WI38 (cell line): ENCODE measurements at regions not wholly inside any gene's neighbourhood (a gene's known extent, or its start where the extent isn't known, plus 50 kb on each side); places are given as distances from the start of the nearest gene placed in this dataset.

ENCODE experiments used
- H3K4me3 ChIP-seq: 2 replicates; pipeline ENCODE4 v1.5.1; 2011; ENCODE audit warnings: low read depth, mild to moderate bottlenecking, control low read depth, low read length
- TF ChIP-seq, protein P1 (sequence below): IDR thresholded peaks from 2 replicates; pipeline ENCODE4 v1.5.1; 2012; ENCODE audit warnings: low read depth, mild to moderate bottlenecking, control low read depth, low read length

DNA sequence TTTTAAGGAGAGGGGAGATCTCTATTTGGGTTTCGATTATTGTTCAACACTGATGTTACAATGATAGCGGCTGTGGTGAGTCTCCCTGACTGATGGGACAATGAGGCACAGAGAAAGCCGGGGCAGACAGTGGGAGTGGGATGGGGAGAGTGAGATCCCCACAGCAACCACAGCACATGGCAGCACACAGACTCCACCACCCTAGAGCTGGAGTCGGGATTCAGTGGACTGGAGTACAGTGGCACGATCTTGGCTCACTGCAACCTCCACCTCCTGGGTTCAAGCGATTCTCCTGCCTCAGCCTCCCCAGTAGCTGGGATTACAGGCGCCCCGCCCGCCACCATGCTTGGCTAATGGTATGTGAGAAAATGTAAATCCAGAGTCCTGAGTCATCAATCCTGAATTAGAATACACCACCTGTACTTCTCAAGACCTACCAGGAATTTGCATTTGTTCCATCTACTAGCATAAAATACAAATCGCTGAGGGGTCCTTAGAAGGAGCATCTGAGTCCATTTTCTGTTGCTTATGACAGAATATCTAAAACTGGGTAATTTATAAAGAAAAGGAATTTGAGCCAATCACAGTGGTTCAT is 125.8 kb downstream of the TOMM20 start:
- no peak overlapping the region for H3K4me3 ChIP-seq
- TF ChIP-seq, protein P1, sequence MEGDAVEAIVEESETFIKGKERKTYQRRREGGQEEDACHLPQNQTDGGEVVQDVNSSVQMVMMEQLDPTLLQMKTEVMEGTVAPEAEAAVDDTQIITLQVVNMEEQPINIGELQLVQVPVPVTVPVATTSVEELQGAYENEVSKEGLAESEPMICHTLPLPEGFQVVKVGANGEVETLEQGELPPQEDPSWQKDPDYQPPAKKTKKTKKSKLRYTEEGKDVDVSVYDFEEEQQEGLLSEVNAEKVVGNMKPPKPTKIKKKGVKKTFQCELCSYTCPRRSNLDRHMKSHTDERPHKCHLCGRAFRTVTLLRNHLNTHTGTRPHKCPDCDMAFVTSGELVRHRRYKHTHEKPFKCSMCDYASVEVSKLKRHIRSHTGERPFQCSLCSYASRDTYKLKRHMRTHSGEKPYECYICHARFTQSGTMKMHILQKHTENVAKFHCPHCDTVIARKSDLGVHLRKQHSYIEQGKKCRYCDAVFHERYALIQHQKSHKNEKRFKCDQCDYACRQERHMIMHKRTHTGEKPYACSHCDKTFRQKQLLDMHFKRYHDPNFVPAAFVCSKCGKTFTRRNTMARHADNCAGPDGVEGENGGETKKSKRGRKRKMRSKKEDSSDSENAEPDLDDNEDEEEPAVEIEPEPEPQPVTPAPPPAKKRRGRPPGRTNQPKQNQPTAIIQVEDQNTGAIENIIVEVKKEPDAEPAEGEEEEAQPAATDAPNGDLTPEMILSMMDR = no peak

DNA sequence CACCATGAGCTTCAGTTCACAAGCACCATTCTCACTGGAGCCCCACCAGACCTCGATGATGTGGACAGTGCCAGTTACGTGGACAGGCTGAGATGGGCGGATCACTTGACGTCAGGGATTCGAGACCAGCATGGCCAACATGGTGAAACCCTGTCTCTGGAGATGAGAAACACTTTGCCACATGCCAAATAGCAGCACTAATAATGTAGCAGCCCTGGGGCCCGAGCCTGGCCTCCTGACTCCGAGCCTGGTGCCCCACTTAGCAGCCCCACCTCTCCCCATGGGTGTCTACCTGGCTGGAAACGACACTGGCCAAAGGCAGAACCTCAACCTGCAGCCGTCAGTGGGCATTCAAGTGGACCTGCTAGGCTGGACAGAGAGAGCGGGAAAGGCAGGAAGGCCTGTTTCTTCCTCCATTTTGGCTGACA is 129.1 kb downstream of the TOMM20 start:
- TF ChIP-seq, protein P1 = no peak
- no peak overlapping the region for H3K4me3 ChIP-seq

DNA sequence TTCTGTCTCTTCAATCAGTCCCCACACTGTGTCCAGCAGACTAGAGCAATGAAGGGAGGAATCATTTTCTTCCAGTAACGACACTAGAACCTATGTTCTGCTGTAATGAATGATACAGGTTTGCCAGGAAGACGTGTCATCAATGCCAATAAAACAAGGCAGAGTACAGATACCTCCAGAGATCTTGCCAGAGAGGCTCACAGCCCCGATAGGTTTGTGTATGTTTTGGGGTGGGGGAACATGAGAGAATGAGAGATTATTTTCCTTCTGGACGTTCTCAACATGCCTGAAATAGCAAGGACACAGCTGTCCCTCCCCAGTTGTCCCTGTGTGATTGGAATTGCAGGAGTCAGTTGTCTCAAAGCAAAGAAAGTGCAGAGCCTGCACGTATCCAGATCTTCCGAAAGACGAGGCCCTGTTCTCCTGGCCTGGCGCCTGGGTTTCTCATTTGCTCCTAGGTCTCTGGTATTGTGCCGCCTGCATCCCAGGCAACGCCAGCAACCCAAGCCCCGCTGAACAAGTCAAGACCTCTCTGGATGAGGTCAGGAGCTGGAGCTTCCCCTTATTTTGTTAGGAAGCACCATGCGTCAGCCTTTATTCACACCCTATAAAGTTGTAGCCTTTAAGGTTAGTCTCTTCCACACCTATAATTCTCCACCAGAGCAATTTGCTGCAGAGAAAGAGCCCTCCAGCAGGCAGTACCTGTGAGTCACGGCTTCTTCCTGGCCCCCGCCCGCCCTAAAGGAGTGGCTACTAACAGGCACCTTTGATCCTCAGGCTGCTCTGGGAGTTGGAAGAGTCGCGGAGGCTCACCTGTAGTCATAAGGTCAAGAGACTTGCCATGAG is 130.5 kb downstream of the TOMM20 start:
- H3K4me3 ChIP-seq = no peak overlapping the region
- TF ChIP-seq, protein P1 = no peak

DNA sequence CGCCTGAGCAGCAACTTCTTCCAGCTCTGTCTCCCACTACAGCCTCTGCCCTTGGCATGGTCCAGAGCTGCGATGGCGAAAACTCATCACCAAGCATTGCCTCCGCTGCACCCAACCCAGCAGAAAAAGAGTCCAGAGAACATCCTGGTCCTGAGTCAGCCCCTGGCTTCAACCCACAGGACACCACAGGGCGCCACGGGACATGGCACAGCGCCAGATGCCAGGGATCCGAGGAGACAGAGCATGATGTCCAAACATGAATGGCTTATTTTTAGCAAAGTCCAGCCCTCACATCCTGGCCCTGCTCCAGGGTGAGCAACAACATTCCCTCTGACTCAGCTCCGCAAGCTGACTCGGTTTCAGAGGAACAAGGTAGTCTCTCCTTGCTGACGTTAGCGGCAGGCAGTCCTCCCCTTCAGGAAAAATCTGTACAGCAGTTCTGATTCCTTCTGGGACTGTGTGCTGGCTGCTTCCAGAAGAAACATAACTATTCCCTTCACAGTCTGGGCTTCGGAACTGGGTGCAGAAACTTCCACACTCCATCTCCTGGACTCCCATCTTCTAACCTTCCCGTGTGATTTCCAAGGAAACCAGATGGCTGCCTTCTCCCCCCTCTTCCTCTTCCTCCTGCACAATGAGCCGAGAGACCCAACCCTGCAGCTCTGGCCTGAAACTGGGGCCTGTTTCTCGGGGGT is 131.3 kb downstream of the TOMM20 start:
- TF ChIP-seq, protein P1 = no peak
- H3K4me3 ChIP-seq = peak overlapping the region; percentile 24; the same call in 1 of the 2 replicates

DNA sequence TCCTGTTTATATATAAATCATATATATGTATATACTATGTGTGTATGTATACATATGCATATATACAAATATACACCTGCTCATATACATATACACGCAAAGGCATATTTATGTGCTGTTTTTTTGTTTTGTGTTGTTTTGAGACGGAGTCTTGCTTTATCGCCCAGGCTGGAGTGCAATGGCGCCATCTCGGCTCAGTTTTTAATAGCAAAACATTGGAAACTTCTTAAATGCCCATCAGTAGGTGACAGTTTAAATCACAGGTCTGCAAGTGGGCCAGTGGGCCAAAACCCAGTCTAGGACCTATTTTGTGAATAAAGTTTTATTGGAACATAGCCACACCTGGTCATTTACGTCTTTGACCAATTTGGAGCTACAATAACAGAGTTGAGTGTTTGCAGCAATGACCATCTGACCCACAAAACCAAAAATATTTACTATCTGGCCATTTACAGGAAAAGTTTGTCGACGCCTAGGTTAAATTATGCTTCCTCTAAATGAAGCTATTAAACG is 132.3 kb downstream of the TOMM20 start:
- no peak overlapping the region for H3K4me3 ChIP-seq
- TF ChIP-seq, protein P1 = no peak

DNA sequence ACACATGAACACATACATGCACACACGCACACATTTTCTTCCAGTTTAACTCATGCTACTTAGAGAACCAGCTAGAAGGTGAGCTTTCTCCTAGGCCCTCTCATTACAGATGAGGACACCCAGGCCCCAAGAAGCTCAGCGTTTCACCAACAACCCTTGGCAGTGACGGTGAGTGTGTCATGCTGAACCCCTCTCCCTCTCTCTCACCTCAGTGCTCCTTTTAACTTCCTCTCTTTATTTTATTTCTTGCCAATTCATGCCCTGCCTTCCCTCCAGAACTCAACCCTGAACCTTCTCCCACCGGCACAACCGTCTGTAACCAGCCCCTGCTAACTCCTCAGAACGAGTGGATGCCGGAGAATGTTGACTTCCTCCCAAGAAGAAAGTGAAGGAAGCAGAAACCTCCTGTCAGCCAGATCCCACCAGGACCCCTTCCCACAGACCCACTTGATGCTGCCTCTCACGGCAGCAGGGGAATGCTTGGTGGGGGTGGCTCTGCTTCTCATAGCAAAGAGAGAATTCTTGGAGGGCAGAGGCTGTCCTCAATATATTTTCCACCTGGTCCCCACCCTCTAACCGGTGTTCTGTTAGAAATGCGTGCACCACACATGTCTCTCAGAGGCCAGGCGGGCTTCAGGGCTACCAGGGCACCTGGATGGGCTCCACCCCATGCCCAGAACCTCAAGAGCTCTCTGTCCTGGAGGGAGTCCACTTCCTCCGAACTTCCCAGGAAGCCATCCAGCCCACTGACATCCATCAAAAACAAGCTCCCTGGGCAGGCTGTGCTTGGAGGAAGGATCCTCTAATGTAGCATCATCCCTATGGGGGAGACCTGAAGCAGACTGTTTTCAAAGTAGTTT is 134.0 kb downstream of the TOMM20 start:
- no peak overlapping the region for H3K4me3 ChIP-seq
- TF ChIP-seq, protein P1 = no peak
